ENCODE measurements at regions not wholly inside any gene's neighbourhood (a gene's known extent, or its start where the extent isn't known, plus 50 kb on each side); places are given as distances from the start of the nearest gene placed in this dataset.
"Not testable (repeated sequence)": the region's sequence is repeated elsewhere in the genome, so short reads cannot be mapped to it uniquely, and the experiment has no call there.

DNA sequence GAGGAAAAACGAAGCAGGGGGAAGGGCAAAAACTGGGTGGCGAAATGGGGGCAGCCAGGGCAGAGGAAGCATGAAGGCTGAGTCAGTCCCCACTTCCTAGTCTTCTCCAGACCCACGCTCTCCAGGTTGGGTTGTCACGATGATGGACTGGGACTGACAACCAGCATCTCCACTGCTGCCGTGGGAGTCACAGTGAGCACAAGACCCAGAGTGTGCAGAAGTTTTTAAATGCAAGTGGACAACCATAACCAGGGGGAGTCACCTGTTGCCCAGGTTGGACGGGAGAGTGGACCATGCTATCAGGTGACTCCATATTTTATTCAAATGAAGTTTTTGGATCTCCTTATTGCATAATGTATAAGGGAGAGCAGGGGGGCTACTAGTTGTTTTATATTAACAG lies 511.4 kb upstream of the ZFP42 start:
- DNase-seq (ENCODE audit: low spot score), result no peak

DNA sequence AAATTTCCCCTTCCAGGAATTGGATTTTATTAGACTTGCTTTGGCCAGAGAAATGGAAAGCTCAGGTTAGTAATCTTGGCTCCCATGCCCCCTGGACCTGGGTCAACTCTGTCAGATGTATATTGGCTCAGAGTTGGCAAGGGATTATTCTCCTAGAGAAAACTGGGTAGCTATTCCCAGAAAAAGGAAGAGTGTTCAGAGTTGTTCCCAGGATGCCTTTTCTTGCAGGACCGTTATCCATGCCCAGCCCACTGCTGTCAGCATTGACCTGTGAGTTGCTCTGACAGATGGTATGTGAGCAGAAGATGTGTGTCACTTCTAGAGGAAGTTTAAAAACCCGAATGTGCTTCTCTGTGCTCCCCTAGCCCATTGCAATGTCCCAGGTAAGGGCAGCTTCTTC lies 509.9 kb upstream of the ZFP42 start:
- DNase-seq (ENCODE audit: low spot score), result no peak

DNA sequence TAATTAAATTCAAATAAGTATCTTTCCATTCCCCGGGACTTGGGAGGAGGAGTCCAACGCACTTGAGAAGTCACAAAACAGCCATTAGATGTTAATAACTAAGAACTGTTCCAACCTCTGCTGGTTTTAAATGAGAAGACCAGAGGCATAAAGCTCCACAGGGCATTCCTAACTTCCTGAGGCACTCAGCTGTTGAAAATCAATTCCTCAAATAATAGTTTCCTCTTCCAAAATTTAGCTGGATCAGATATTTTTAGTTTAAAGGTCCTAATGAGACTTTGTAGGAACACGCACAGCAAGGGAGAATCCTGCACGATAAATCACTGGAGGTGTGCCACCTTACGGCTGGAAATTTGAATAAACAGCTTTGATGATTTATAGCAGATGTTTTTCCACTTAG lies 504.3 kb upstream of the ZFP42 start:
- no peak for DNase-seq (ENCODE audit: low spot score)

DNA sequence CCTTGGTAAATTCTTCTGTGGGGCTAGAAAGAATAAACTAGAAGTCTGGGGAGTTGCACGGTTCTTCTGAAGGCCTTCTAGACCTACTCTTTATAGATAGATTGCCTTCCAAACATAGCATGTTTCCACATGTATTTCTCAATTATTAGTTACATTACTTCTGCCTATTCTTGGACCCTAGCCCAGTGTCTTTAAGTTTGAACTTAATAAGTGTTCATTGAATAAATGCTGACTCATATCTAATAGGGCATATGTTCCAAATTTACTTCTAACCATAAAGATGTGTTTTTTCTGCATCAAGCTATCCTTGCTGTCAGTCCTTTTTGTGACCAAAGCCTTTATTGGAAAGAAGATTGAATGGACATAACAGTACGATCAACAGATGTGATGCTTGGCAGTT lies 503.6 kb upstream of the ZFP42 start:
- no peak for DNase-seq (ENCODE audit: low spot score)

DNA sequence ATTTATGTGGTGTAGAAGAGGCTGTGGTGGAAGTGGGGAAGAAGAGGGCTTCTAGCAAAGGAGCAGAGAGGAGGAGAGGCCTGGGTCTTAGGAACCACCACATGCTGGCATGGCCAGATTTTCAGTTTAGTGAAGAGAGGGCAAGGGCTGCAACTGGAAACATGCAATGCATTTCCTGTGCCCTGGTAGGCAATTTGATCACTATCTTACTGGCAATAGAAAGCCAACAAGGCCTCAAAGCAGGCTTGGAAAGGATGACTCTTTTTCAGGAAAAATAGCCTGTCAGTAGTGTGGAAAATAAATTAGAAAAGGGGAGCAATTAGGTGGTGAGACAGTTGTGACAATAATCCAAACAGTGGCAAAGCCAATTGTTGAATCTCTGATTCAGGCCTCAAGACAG lies 501.9 kb upstream of the ZFP42 start:
- DNase-seq (ENCODE audit: low spot score), result no peak

DNA sequence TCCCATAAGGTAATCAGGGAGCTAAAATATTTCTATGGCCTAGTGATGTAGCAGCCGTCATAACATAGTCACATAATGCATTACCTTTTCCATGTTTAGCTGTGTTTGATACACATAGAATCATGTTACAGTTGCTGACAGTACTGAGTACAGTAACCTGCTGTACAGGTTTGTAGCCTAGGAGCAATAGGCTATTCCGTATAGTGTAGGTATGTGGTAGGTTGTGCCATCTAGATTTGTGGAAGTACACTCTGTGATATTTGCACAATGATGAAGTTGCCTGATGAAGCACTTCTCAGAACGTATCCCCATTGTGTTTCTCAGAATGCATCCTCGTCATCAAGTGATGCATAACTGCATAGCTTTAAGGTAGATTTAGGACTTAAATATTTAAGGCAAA lies 495.6 kb upstream of the ZFP42 start:
- no peak for DNase-seq (ENCODE audit: low spot score)

DNA sequence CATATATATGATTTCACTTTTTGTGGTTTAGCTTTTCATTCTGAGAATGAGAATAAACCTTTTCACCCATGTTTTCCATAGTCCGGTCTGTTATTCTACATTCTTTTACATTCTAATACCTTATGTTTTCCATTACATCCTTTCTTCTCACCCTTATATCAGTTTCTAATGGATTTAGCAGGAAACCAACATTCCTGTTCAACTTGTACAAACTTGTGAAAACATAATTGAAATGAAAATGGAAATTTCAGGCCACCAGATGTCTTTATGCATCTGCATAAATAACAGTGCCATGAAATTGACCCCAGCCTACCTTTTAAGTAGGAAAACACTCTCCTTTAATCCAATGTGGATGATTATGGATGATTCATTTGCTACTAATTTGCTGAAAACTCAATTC lies 494.8 kb upstream of the ZFP42 start:
- DNase-seq (ENCODE audit: low spot score), result no peak

DNA sequence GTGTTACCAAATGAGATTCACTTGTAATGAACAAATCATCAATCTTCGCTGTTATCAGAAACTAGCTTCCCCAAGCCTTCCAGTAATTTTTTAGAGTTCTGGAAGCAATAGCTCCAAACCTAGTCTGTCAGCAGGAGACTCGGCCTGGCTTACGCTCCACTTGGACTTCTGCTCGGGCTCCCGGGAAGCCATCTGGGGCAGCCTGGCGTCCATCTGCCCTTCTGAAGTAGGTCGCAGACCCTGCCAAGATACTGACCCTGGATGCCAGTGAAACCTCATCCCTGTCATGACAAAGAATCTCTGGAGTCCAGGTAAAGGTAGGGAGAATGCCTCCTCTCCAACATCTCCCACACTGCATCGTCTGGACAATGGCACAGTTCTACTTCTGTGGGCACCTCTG lies 493.8 kb upstream of the ZFP42 start:
- DNase-seq (ENCODE audit: low spot score), result no peak

DNA sequence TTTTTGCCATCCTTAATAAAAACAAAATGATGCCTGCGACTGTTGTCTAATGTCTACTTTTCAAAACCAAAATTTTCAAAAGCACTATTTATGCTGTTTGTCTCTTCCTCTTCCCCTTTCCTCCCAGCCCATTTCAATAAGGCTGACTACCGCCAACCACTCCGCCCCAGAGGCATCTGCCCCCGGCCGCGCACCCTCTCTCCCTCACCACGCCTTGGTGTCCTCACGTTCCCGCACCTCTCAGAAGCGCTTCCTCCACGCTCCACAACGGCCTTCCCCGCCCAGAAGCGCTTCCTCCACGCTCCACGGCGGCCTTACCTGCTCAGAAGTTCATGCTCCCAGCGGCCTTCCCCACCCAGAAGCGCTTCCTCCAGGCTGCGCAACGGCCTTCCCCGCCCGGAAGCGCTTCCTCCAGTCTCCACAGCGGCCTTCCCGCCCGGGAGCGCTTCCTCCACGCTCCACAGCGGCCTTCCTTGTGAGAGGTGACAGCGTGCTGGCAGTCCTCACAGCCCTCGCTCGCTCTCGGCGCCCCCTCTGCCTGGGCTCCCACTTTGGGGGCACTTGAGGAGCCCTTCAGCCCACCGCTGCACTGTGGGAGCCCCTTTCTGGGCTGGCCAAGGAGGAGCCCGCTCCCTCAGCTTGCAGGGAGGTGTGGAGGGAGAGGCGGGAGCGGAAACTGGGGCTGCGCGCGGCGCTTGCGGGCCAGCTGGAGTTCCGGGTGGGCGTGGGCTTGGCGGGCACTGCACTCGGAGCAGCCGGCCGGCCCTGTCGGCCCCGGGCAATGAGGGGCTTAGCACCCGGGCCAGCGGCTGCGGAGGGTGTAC lies 490.4 kb upstream of the ZFP42 start:
- no peak for DNase-seq (ENCODE audit: low spot score)

DNA sequence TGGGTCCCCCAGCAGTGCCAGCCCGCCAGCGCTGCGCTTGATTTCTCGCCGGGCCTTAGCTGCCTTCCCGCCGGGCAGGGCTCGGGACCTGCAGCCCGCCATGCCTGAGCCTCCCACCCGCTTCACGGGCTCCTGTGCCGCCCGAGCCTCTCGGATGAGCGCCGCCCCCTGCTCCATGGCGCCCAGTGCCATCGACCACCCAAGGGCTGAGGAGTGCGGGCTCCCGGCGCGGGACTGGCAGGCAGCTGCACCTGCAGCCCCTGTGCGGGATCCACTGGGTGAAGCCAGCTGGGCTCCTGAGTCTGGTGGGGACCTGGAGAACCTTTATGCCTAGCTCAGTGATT lies 489.8 kb upstream of the ZFP42 start:
- not testable (repeated sequence) for DNase-seq (ENCODE audit: low spot score)

DNA sequence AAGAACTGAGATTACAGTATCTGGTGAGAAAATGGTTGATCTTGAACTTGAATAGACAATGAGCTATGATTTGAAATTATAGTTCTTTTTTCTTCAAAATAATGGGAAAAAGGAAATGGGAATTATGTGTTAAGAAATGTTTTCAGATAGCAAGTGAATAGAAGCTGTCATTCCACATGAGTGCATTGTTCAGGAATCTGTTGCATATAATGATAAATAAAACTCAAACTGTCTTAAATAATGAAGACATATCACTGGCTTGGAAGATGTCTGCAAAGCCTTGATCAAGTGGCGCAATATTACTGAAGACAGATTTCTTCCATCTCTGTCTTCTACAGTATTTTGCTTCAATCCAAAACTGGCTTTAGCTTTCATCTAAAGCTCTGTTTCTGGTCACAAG lies 479.3 kb upstream of the ZFP42 start:
- DNase-seq (ENCODE audit: low spot score), result no peak

DNA sequence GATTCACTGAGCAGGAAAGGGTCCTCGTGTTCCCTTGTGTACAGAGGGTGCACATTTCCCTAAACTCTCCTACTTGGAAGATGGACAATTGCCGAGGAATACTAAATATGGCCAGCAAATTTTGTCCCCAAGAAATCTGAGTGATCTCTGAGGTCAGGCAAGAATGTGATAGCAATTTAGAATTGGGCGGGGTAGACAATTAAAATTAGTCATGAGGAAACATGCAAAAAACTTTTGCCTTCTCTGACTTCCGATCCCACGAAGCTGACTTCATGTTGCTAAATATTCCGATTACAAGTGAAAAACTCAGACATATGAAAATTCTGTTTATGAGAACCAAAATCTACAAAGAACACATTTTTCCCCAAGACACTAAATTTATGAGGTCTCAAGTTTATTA lies 453.9 kb upstream of the ZFP42 start:
- no peak for DNase-seq (ENCODE audit: low spot score)

DNA sequence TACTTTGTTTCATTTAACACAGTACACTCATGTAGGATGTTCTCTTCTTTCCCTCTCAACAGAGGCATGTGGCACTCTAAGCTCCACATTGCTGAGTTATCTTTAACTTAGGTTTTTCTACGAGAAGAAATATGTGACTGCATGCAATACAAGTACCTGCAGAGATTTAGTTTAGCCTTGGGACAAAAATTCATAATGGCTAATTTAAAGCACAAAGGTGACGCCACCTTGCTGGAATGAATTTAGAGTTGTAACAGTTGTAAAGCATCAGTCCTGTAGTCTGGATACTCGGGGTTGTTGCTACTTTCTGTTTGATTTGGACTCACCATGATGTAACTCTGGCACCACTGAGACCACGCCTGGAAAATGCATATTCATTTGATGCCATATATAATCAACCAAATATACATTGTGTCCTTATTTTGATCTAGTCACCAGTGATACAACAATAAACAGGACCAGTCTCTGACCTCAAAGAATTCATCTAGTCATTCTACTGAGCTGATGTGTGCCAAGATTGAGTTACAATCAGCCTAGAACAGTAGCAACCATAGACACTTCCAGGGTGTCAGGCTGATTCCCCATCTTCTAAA lies 451.0 kb upstream of the ZFP42 start:
- DNase-seq (ENCODE audit: low spot score), result no peak

DNA sequence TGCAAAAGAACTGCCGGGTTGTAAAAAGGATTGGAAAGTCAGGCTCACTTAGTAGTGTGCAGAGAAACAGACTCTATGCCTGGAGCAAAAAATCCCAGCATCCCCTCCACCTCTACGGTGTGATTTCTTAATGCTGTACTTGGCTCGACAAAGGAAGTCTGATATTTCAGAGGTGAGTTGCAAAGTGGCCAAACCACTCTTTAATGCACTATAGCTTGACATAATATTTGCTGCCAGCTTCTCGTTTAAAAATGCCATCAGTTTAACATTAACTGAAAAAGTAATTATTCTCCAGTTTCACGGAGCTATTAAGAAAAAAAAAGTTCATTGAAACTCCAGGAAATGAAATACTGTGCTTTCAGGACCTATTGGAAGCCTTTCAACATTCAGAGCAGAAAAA lies 448.3 kb upstream of the ZFP42 start:
- no peak for DNase-seq (ENCODE audit: low spot score)

DNA sequence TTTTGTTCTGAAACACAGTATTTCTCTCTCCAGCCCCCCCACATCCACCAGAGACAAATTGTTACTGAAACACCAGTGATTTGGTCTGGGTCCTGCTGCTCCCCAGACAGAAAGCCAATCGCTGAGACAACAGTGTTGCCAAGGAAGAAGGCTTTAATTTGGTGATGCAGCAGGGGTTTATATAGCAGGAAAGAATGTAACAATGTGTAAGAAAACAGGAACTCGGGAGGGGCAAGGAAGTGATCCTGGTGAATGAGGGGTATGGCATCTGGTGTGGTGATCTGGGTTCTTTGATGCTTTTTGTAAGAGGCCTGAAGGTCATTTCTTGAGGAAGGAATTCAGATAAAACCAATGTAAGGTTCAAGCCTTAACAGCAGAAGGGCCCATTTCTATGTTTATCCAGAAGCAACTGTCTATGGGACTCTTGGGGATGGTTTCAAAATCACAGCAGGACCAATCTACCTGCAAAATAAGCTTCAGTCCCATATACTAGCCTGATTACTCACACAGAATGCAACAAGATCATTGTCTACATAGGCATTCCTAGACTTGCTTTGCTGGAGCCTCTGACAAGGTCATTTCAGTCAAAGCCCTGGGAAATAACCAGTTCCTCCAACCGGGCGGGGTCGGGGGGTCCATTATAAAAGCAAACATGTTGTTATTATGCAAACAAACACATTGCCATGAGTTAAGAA lies 445.2 kb upstream of the ZFP42 start:
- DNase-seq (ENCODE audit: low spot score), result no peak

DNA sequence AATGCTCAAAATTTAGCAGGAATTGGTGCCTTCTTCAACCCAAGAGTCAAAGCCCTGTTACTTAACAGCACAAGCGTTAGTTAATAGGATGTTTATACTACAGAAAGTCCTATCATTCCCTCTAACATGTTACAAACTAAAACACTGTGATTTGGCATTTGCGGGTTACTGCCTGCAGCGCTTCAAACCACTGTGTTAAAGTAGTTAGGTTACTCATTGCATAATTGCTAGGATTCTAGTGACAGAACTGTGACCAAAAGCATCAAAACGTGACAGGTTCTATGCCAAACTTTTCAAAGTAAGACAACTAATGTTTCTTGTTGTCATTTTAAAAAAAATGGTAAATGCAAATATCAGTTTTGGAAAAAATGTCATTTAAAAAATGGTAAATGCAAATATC lies 442.8 kb upstream of the ZFP42 start:
- no peak for DNase-seq (ENCODE audit: low spot score)

DNA sequence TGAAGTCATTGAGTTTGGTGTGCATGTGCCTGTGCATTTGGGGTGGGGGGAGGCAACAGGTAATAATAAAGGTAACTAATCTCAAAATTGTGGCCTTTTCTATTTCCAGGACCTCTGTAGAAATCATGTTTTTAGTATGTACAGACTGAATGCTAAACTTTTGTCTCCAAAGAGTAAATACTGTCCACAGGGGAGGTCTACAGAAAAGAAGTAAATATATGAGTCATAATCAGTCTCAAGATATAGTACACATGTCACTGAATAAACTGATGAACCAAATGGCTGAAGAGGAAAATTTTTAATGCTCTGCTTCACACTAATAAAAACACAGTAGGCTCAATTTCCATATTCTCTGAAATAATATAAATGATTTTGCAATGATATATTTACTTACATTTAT lies 440.4 kb upstream of the ZFP42 start:
- DNase-seq (ENCODE audit: low spot score), result no peak

DNA sequence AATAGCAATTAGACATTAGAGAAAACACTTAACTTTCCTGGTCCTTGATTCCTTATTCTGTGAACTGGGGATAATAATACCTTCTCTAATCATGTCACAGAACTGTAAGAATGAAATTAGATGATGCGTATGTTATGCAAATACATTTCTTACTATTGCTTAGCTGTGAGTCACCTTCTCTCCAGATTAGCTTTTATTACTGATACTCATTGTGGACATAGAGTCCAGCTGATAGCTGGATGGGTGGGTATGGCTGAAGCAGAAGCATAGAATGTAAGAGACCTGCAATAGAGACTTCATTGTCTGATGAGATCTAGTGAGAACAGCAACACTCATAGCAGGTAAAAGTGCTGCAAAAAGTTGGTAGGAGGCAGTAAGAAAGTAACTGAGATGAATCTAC lies 437.2 kb upstream of the ZFP42 start:
- DNase-seq (ENCODE audit: low spot score), result no peak

DNA sequence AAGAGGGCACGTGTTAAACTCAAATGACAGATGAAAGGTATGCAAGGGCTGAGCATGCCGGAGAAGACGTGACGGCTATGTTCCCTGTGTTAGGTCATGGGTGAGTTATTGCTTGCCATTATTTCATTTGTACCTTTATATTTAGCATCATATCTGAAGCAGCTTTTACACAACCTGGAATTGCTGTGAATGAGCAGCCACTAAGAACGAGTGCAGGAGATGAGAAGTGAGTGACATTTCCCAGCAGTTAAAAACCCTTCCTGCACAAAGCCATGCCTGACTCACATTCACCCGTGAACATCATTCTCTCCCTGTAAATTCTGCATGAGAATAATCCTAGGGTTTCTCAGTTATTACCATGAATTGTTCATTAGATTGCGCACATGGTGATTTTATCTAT lies 433.2 kb upstream of the ZFP42 start:
- DNase-seq (ENCODE audit: low spot score), result no peak

DNA sequence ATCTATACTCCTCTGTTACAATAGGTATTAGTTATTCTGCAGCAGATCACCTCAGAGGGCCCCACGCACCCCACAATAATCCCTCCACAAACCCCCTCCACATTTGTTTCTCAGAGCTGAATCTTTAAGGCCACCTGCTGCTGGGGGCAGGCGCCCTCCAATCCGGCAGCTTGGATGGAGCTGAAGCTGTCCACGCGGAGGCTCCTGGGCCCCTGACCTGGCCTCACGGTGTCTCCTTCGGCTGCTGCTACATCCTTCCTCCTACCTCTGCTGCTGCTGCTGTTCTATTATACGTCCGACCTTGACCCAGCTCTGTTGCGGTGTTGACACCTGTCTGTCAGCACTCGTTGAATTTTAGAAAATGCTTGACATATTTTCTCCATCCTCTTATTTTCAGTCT lies 430.2 kb upstream of the ZFP42 start:
- no peak for DNase-seq (ENCODE audit: low spot score)

DNA sequence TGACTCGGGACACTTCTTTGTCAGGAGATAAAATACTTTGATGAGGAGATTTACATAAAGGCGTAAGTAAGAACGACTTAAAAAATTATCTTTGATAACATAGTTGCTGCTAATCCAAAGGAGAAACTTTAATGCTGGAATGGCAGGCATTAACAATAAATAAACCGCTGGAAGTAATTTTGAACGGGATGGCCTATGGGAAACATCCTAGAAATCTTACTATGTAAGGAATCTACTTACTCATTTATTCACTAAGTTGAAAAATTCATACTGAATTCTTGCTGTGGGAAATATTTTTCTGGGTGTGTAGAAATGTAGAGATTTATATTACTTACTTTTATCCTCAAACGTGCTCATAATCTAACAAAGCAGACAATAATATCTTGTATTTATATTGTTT lies 425.7 kb upstream of the ZFP42 start:
- DNase-seq (ENCODE audit: low spot score), result no peak

DNA sequence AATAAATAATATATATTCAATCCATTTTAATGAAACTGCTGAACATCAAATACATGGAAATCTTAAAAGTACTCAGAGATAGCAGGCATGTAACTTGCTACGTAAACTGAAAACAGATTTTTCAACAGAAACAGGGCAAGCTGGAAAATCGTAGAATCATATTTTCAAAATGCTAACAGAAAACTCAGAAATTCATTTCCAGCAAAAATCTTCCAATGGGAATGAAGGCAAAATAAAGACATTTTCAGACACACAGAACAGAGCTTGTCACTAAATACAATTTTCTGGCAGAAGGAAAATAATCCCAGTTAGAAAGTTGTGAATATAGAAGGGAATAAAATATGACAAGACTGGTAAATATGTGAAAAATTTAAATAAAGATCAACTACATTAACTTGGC lies 419.9 kb upstream of the ZFP42 start:
- DNase-seq (ENCODE audit: low spot score), result no peak

DNA sequence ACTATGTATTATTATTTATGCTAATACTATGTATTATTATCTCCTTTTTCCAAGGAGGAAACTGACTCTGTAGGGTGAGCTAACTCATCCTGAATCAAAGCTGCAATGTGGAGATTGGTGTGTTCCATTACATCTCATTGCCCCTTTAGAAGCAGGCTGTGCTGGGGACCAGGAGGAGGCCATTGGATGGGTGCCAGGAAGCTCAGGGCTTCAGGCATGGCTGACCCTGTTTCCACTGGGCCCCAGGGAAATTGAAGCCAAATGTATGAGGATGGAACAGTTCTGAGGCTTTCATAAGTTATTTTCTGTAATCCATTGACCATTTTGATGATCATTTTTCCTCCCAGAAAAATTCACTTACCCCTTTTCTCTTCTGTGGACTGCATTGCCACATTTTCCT lies 418.8 kb upstream of the ZFP42 start:
- no peak for DNase-seq (ENCODE audit: low spot score)

All from AG08396 (cell line).